SK-N-SH (cell line): ENCODE measurements at regions not wholly inside any gene's neighbourhood (a gene's known extent, or its start where the extent isn't known, plus 50 kb on each side); places are given as distances from the start of the nearest gene placed in this dataset.

Source experiments
- CTCF ChIA-PET: fragments of 300-600, 350-600 bp; formaldehyde crosslinking; extraction: SDS; loops from one replicate; lab custom pipeline; 2021; lab: Yijun Ruan, JAX
- POLR2A ChIA-PET: fragments of 350-600 bp; sonication (Branson Sonifier 250); formaldehyde crosslinking; extraction: SDS; loops from one replicate; lab custom pipeline; 2020; ENCODE audit warnings: antibody characterized with exemption, inconsistent platforms; lab: Yijun Ruan, JAX
- DNase-seq: peaks from one replicate; pipeline ENCODE4 v3.0.0; 2012
- H2AFZ ChIP-seq: fragments of 200-600 bp; sonication (generic); 2 replicates; pipeline ENCODE4 v1.8.1; 2016; ENCODE audit warnings: antibody characterized with exemption, mild to moderate bottlenecking, low read depth
- H3F3A ChIP-seq: fragments of 200-600 bp; sonication (generic); replicated peaks from 2 replicates; pipeline ENCODE3; 2016; ENCODE audit warnings: antibody characterized with exemption, mild to moderate bottlenecking; ENCODE audit not compliant: insufficient read depth
- H3K27ac ChIP-seq, 2 experiments: fragments of 200-500 bp in 1 of 2; fragments of 200-600 bp in 1 of 2; sonication (Bioruptor generic) in 1 of 2; sonication (generic), shearing (Covaris generic) in 1 of 2; 2 replicates each; pipeline versions ENCODE4 v1.5.1 to v1.6.1; 2014 to 2016; ENCODE audit warnings: low read depth in 2 of 2, inconsistent platforms in 1 of 2, low read length in 1 of 2, mild to moderate bottlenecking in 1 of 2, mixed read lengths in 1 of 2
- H3K27me3 ChIP-seq: fragments of 200-600 bp; sonication (generic), shearing (Covaris generic); 2 replicates; pipeline ENCODE4 v1.6.1; 2016; ENCODE audit warnings: mixed run types; ENCODE audit not compliant: insufficient read depth
- H3K36me3 ChIP-seq, 2 experiments: fragments of 200-500 bp in 1 of 2; fragments of 200-600 bp in 1 of 2; sonication (Bioruptor generic) in 1 of 2; sonication (generic) in 1 of 2; replicated peaks in 1 of 2; 2 replicates each; pipeline versions ENCODE3 to v1.5.1; 2014 to 2016; ENCODE audit warnings: low read length in 1 of 2, mild to moderate bottlenecking in 1 of 2; ENCODE audit not compliant: insufficient read depth in 2 of 2, control insufficient read depth in 1 of 2
- H3K4me1 ChIP-seq, 2 experiments: fragments of 200-500 bp in 1 of 2; fragments of 200-600 bp in 1 of 2; sonication (Bioruptor generic) in 1 of 2; sonication (generic), shearing (Covaris generic) in 1 of 2; 2 replicates each; pipeline versions ENCODE4 v1.5.1 to v1.6.1; 2014 to 2016; ENCODE audit warnings: low read depth in 1 of 2, low read length in 1 of 2, mixed run types in 1 of 2; ENCODE audit not compliant: insufficient read depth in 2 of 2, control insufficient read depth in 1 of 2
- H3K4me2 ChIP-seq: fragments of 200-600 bp; sonication (generic), shearing (Covaris generic); 2 replicates; pipeline ENCODE4 v1.6.1; 2017; ENCODE audit warnings: mixed run types
- H3K4me3 ChIP-seq, 2 experiments: fragments of 200-500 bp in 1 of 2; fragments of 200-600 bp in 1 of 2; sonication (Bioruptor generic) in 1 of 2; sonication (generic), shearing (Covaris generic) in 1 of 2; 2 replicates each; pipeline versions ENCODE4 v1.5.1 to v1.8.1; 2014 to 2016; ENCODE audit warnings: low read depth in 2 of 2, inconsistent platforms in 1 of 2, low read length in 1 of 2, mild to moderate bottlenecking in 1 of 2, mixed read lengths in 1 of 2, moderate library complexity in 1 of 2
- H3K79me2 ChIP-seq: fragments of 200-600 bp; sonication (generic); 2 replicates; pipeline ENCODE4 v1.8.1; 2017; ENCODE audit warnings: mild to moderate bottlenecking; ENCODE audit not compliant: insufficient read depth
- H3K9ac ChIP-seq: fragments of 200-600 bp; sonication (generic); 2 replicates; pipeline ENCODE4 v1.6.1; 2017; ENCODE audit warnings: mixed run types
- H3K9me2 ChIP-seq: fragments of 200-600 bp; sonication (generic); 2 replicates; pipeline ENCODE4 v1.6.1; 2017; ENCODE audit warnings: mixed run types
- H3K9me3 ChIP-seq: fragments of 200-600 bp; sonication (generic); 2 replicates; pipeline ENCODE4 v1.6.1; 2017; ENCODE audit warnings: mixed run types, mild to moderate bottlenecking, moderate library complexity
- H4K20me1 ChIP-seq: fragments of 200-600 bp; sonication (generic); 2 replicates; pipeline ENCODE4 v1.6.1; 2017; ENCODE audit warnings: mild to moderate bottlenecking, mixed run types; ENCODE audit not compliant: insufficient read depth
- CHD2 ChIP-seq: fragments of 150-350 bp; IDR thresholded peaks from 2 replicates; pipeline ENCODE4 v1.6.1; 2018; ENCODE audit warnings: low read length; ENCODE audit not compliant: partially characterized antibody
- ELF1 ChIP-seq: IDR thresholded peaks from 2 replicates; pipeline ENCODE4 v1.4.0; 2012
- EP300 ChIP-seq, 2 experiments: IDR thresholded peaks; 2 replicates each; pipeline versions ENCODE4 v1.4.0 to v1.6.1; 2012; ENCODE audit warnings: borderline replicate concordance in 1 of 2, low read depth in 1 of 2, low read length in 1 of 2
- EZH2phosphoT487 ChIP-seq: fragments of 200-600 bp; sonication (generic); IDR thresholded peaks from 2 replicates; pipeline ENCODE4 v1.6.1; 2017; ENCODE audit warnings: low read depth, mixed run types, mild to moderate bottlenecking, antibody characterized with exemption, moderate library complexity, borderline replicate concordance
- FOSL2 ChIP-seq: IDR thresholded peaks from 2 replicates; pipeline ENCODE4 v1.4.0; 2012; ENCODE audit warnings: low read depth, mild to moderate bottlenecking, moderate library complexity, borderline replicate concordance
- FOXM1 ChIP-seq: IDR thresholded peaks from 2 replicates; pipeline ENCODE4 v1.4.0; 2012; ENCODE audit warnings: low read depth, mild to moderate bottlenecking
- GATA2 ChIP-seq: sonication (generic); formaldehyde crosslinking; IDR thresholded peaks from 2 replicates; pipeline ENCODE4 v1.5.0; 2020; ENCODE audit warnings: mild to moderate bottlenecking, missing genetic modification reagents
- MEF2A ChIP-seq: IDR thresholded peaks from 2 replicates; pipeline ENCODE4 v1.4.0; 2012; ENCODE audit warnings: low read depth, borderline replicate concordance
- PBX3 ChIP-seq: IDR thresholded peaks from 2 replicates; pipeline ENCODE4; 2012
- RAD21 ChIP-seq: IDR thresholded peaks from 2 replicates; pipeline ENCODE4 v1.6.1; 2012; ENCODE audit warnings: mild to moderate bottlenecking, low read length
- REST ChIP-seq: IDR thresholded peaks from 2 replicates; pipeline ENCODE4 v1.6.1; 2012; ENCODE audit warnings: mild to moderate bottlenecking, low read depth, low read length, moderate library complexity
- TEAD4 ChIP-seq: IDR thresholded peaks from 2 replicates; pipeline ENCODE4 v1.4.0; 2012; ENCODE audit warnings: mild to moderate bottlenecking, borderline replicate concordance; ENCODE audit not compliant: insufficient read depth
- USF1 ChIP-seq: IDR thresholded peaks from 2 replicates; pipeline ENCODE4 v1.4.0; 2012; ENCODE audit warnings: low read depth, borderline replicate concordance
- USF2 ChIP-seq: fragments of 150-350 bp; IDR thresholded peaks from 2 replicates; pipeline ENCODE4 v1.6.1; 2017; ENCODE audit warnings: antibody characterized with exemption, low read length, low read depth, borderline replicate concordance
- ZBTB33 ChIP-seq: IDR thresholded peaks from 2 replicates; pipeline ENCODE4 v1.4.0; 2012; ENCODE audit warnings: low read depth, borderline replicate concordance
- WGBS: methylation state at CpG from one replicate; pipeline ENCODE4 v1.1.6; 2017; ENCODE audit warnings: low lambda C conversion rate; 5-methylcytosine and 5-hydroxymethylcytosine counted together

- H3K9me3 ChIP-seq: no peaks in the 10 kb centered on the region
- no peaks in the 10 kb centered on the region for H3K79me2 ChIP-seq
- no peak for DNase-seq
- POLR2A ChIA-PET: no interaction called here
- CTCF ChIA-PET: interaction anchor here (1.3 kb wide), 2 partner anchors 143 to 340 kb away, joined by 3 read pairs; no protein-coding TSS in a partner anchor
- H3K9me2 ChIP-seq: no peaks in the 10 kb centered on the region
- no peaks in the 10 kb centered on the region for H3K27me3 ChIP-seq
- 49% methylated on average over 3 of the region's 3 CpGs for WGBS
- H3K4me3 ChIP-seq: no peak overlapping the region
- H3K4me1 ChIP-seq: no peaks in the 10 kb centered on the region; a peak in 1 of 4 replicates
- no peak overlapping the region for H2AFZ ChIP-seq
- no peak overlapping the region for H3K9ac ChIP-seq
- no peaks in the 10 kb centered on the region for H4K20me1 ChIP-seq
- no peaks in the 10 kb centered on the region for H3K36me3 ChIP-seq
- H3K4me2 ChIP-seq: no peak overlapping the region
- no peaks in the 10 kb centered on the region for H3F3A ChIP-seq
- no peak overlapping the region for H3K27ac ChIP-seq
- TF ChIP-seq RAD21: 0 out of 2 replicates have a peak, but pooled peaks have one; percentile 25
- no peak for TF ChIP-seq FOSL2
Observed at GRCh38 chr17:33377837-33378595, 84.9 kb upstream of the ASIC2 start.

- H3K9me3 ChIP-seq: no peaks in the 10 kb centered on the region
- no peak overlapping the region for H3K9ac ChIP-seq
- no peak overlapping the region for H3K27ac ChIP-seq
- no peaks in the 10 kb centered on the region for H3F3A ChIP-seq
- H3K9me2 ChIP-seq: no peaks in the 10 kb centered on the region
- no peak overlapping the region for H3K4me3 ChIP-seq
- H4K20me1 ChIP-seq: no peaks in the 10 kb centered on the region
- peaks cover 0 to 3% of the 10 kb centered on the region in 2 experiments; a peak in 1 of 4 replicates for H3K4me1 ChIP-seq
- ChIA-PET POLR2A (no interaction called here), CTCF (interaction anchor here (0.6 kb wide), 1 partner anchor 370 kb away, joined by 3 read pairs; no protein-coding TSS in a partner anchor)
- H3K36me3 ChIP-seq: no peaks in the 10 kb centered on the region
- no peaks in the 10 kb centered on the region for H3K27me3 ChIP-seq
- H3K4me2 ChIP-seq: no peak overlapping the region
- 47% methylated on average over 4 of the region's 6 CpGs for WGBS
- DNase-seq: no peak
- H3K79me2 ChIP-seq: no peaks in the 10 kb centered on the region
- no peak overlapping the region for H2AFZ ChIP-seq
- TF ChIP-seq USF2 (no peak), EZH2phosphoT487 (no peak), TEAD4 (no peak), ZBTB33 (no peak), ELF1 (no peak), EP300 (IDR thresholded peaks at IDR 0.05; ENCODE audit: borderline replicate concordance in 1 of 2, low read depth in 1 of 2, low read length in 1 of 2) (no peak), PBX3 (no peak), REST (no peak), USF1 (no peak), MEF2A (no peak), CHD2 (no peak), RAD21 (no peak), FOXM1 (no peak), GATA2 (CRISPR knock-in tag) (no peak)
Observed at GRCh38 chr17:33381201-33381600, 88.1 kb upstream of the ASIC2 start.
